Putamen (tissue), 1 donor: ENCODE measurements at regions not wholly inside any gene's neighbourhood (a gene's known extent, or its start where the extent isn't known, plus 50 kb on each side); places are given as distances from the start of the nearest gene placed in this dataset.
"Not testable (repeated sequence)": the region's sequence is repeated elsewhere in the genome, so short reads cannot be mapped to it uniquely, and the experiment has no call there.

Experiments
- DNase-seq: peaks from one replicate; pipeline ENCODE4 v3.0.0-alpha.2; 2016; ENCODE audit warnings: low spot score

- no peak for DNase-seq
These were observed 93.7 kb upstream of the SGCG start for GRCh38 chr13:23086968-23087623.

- no peak for DNase-seq
These were observed 92.9 kb upstream of the SGCG start for GRCh38 chr13:23087880-23088279.

- no peak for DNase-seq
These were observed 82.4 kb upstream of the SGCG start for GRCh38 chr13:23098161-23098907.

GRCh38 chr13:23105051-23105450 lies 75.7 kb upstream of the SGCG start:
- DNase-seq, result no peak

- DNase-seq, result no peak
These were observed 73.1 kb upstream of the SGCG start for GRCh38 chr13:23107665-23108064.

- DNase-seq, result no peak
These were observed 61.6 kb upstream of the SGCG start for GRCh38 chr13:23119131-23119530.

GRCh38 chr13:23127540-23127939 lies 53.2 kb upstream of the SGCG start:
- not testable (repeated sequence) for DNase-seq

- peak; percentile 3 for DNase-seq
These were observed 51.4 kb upstream of the SGCG start for GRCh38 chr13:23129331-23129730.
